Stomach (tissue), 8 donors: ENCODE measurements at regions not wholly inside any gene's neighbourhood (a gene's known extent, or its start where the extent isn't known, plus 50 kb on each side); places are given as distances from the start of the nearest gene placed in this dataset.

Experiments used
- DNase-seq, 2 donors: peaks; one replicate each; pipeline versions ENCODE4 v3.0.0 to v3.0.0-alpha.2; 2013 to 2019
- H3K27ac ChIP-seq, 5 donors: fragments of 200-600 bp in 4 of 5; sonication (generic) in 4 of 5; one replicate each; pipeline ENCODE4 v1.5.1; 2013 to 2019; ENCODE audit warnings: mild to moderate bottlenecking in 1 of 5, moderate library complexity in 1 of 5
- H3K27me3 ChIP-seq, 3 donors: fragments of 200-600 bp; sonication (generic); one replicate each; pipeline ENCODE4 v1.5.1; 2017 to 2019; ENCODE audit warnings: mixed run types in 1 of 3
- H3K36me3 ChIP-seq, 4 donors: fragments of 200-600 bp; sonication (generic); 1 replicate in 3 of 4; 2 replicates in 1 of 4; pipeline ENCODE4 v1.5.1; 2016 to 2019
- H3K4me1 ChIP-seq, 4 donors: fragments of 200-600 bp; sonication (generic); one replicate each; pipeline ENCODE4 v1.5.1; 2016 to 2019
- H3K4me3 ChIP-seq, 4 donors: fragments of 200-600 bp; sonication (generic) in 3 of 4; one replicate each; pipeline ENCODE4 v1.5.1; 2016 to 2019; ENCODE audit warnings: mild to moderate bottlenecking in 1 of 4
- H3K9me3 ChIP-seq, 4 donors: fragments of 200-600 bp; sonication (generic); one replicate each; pipeline ENCODE4 v1.5.1; 2016 to 2019
- CTCF ChIP-seq, 7 experiments: fragments of 450-650 bp in 4 of 7; fragments of 200-600 bp in 3 of 7; sonication (generic) in 3 of 7; IDR thresholded peaks; one replicate each; pipeline ENCODE4 v1.5.1; 2016 to 2019; ENCODE audit warnings: antibody characterized with exemption in 7 of 7, control low read depth in 2 of 7, mild to moderate bottlenecking in 1 of 7
- EP300 ChIP-seq: sonication (generic); formaldehyde crosslinking; IDR thresholded peaks from one replicate; pipeline ENCODE4 v1.6.1; 2017; ENCODE audit warnings: antibody characterized with exemption
- POLR2A ChIP-seq, 4 donors: fragments of 450-650 bp; IDR thresholded peaks; one replicate each; pipeline ENCODE4 v1.6.1; 2016; ENCODE audit warnings: antibody characterized with exemption in 4 of 4, control low read depth in 2 of 4, mild to moderate bottlenecking in 1 of 4, moderate library complexity in 1 of 4
- POLR2AphosphoS5 ChIP-seq, 3 donors: sonication (generic); formaldehyde crosslinking; IDR thresholded peaks; one replicate each; pipeline ENCODE4 v1.6.1; 2016; ENCODE audit warnings: antibody characterized with exemption in 3 of 3
- WGBS, 5 donors: extraction: QIAGEN DNeasy Blood & Tissue Kit in 3 of 5; methylation state at CpG; one replicate each; pipeline versions ENCODE4 v1.1.5 to v1.1.7; 2013 to 2018; 5-methylcytosine and 5-hydroxymethylcytosine counted together
- intact Hi-C: fragments of 100-400 bp; cut with DNase I; formaldehyde crosslinking; loops from one replicate; pipeline ENCODE4 v1.15.1; 2023; ENCODE audit warnings: low total_unique reads
- donor health status: healthy with polysubstance abuse.
- donor health status: Bipolar disorder and iron deficiency.
- donor health status: healthy.

- intact Hi-C loops: no loop called here
- DNase-seq: no peak
- Histone ChIP-seq H3K27ac (no peak overlapping the region), H3K9me3 (no peaks in the 10 kb centered on the region), H3K4me3 (no peak overlapping the region), H3K4me1 (no peaks in the 10 kb centered on the region), H3K27me3 (no peaks in the 10 kb centered on the region), H3K36me3 (no peaks in the 10 kb centered on the region)
- 2 to 24% (median 14%) methylated on average over 1 of the region's 1 CpG for WGBS, 5 donors
- no peak for TF ChIP-seq POLR2AphosphoS5 (IDR thresholded peaks at IDR 0.05)
- no peak for TF ChIP-seq EP300
- no peak for TF ChIP-seq POLR2A (IDR thresholded peaks at IDR 0.05)
- TF ChIP-seq CTCF (IDR thresholded peaks at IDR 0.05): no peak
Observed at GRCh38 chr9:26437056-26437711, 455.4 kb downstream of the CAAP1 start.

- TF ChIP-seq POLR2A (IDR thresholded peaks at IDR 0.05) (no peak), POLR2AphosphoS5 (IDR thresholded peaks at IDR 0.05) (no peak), CTCF (IDR thresholded peaks at IDR 0.05) (no peak), EP300 (no peak)
- H3K4me3 ChIP-seq: no peak overlapping the region
- no peak overlapping the region for H3K27ac ChIP-seq
- H3K4me1 ChIP-seq: no peaks in the 10 kb centered on the region
- no peak for DNase-seq
- no peaks in the 10 kb centered on the region for H3K36me3 ChIP-seq
- WGBS, 5 donors: 85 to 91% (median 89%) methylated on average over 14 to 16 of the region's 16 CpGs
- intact Hi-C loops: no loop called here
- no peaks in the 10 kb centered on the region for H3K27me3 ChIP-seq
- H3K9me3 ChIP-seq: peaks cover 0 to 18% (median 9%) of the 10 kb centered on the region in 4 donors
Observed at GRCh38 chr9:26426551-26427131, 466.0 kb downstream of the CAAP1 start.

- DNase-seq: no peak
- Histone ChIP-seq H3K4me3 (no peak overlapping the region), H3K4me1 (no peaks in the 10 kb centered on the region), H3K27ac (no peak overlapping the region), H3K9me3 (no peaks in the 10 kb centered on the region), H3K27me3 (no peaks in the 10 kb centered on the region), H3K36me3 (no peaks in the 10 kb centered on the region)
- intact Hi-C loops: no loop called here
- WGBS, 5 donors: 66 to 77% (median 69%) methylated on average over 3 of the region's 3 CpGs
- TF ChIP-seq POLR2AphosphoS5 (IDR thresholded peaks at IDR 0.05) (no peak), CTCF (IDR thresholded peaks at IDR 0.05) (no peak), POLR2A (IDR thresholded peaks at IDR 0.05) (no peak), EP300 (no peak)
Observed at GRCh38 chr9:26418480-26418879, 474.1 kb downstream of the CAAP1 start.

GRCh38 chr9:26415528-26415927 lies 477.1 kb downstream of the CAAP1 start:
- TF ChIP-seq POLR2AphosphoS5 (IDR thresholded peaks at IDR 0.05) (no peak), POLR2A (IDR thresholded peaks at IDR 0.05) (no peak), EP300 (no peak), CTCF (IDR thresholded peaks at IDR 0.05) (no peak)
- Histone ChIP-seq H3K27me3 (no peaks in the 10 kb centered on the region), H3K9me3 (no peaks in the 10 kb centered on the region), H3K27ac (no peak overlapping the region), H3K4me1 (no peaks in the 10 kb centered on the region), H3K36me3 (no peaks in the 10 kb centered on the region), H3K4me3 (no peak overlapping the region)
- DNase-seq: no peak
- WGBS, 5 donors: 68 to 75% (median 71%) methylated on average over 3 of the region's 3 CpGs
- intact Hi-C loops: no loop called here
